Endodermal cell (in vitro differentiated cells): ENCODE measurements at regions not wholly inside any gene's neighbourhood (a gene's known extent, or its start where the extent isn't known, plus 50 kb on each side); places are given as distances from the start of the nearest gene placed in this dataset.

Experiments used
- DNase-seq: peaks from one replicate; pipeline ENCODE4 v3.0.0-alpha.2; 2017
- H3K27ac ChIP-seq: 2 replicates; pipeline ENCODE4 v1.5.1; 2013; ENCODE audit warnings: mild to moderate bottlenecking, low read depth, low read length, moderate library complexity
- H3K27me3 ChIP-seq: 2 replicates; pipeline ENCODE4 v1.6.1; 2013; ENCODE audit warnings: mild to moderate bottlenecking, low read length, moderate library complexity; ENCODE audit not compliant: insufficient read depth, control insufficient read depth, poor library complexity, severe bottlenecking
- H3K36me3 ChIP-seq: 2 replicates; pipeline ENCODE4 v1.7.0; 2013; ENCODE audit warnings: mild to moderate bottlenecking, low read length, moderate library complexity; ENCODE audit not compliant: control insufficient read depth, insufficient read depth
- H3K4me1 ChIP-seq: one replicate; pipeline ENCODE4 v1.7.0; 2013; ENCODE audit warnings: low read length; ENCODE audit not compliant: control insufficient read depth, insufficient read depth
- H3K4me3 ChIP-seq: 2 replicates; pipeline ENCODE4 v1.5.1; 2013; ENCODE audit warnings: mild to moderate bottlenecking, low read length, moderate library complexity
- H3K9ac ChIP-seq: 2 replicates; pipeline ENCODE4 v1.6.1; 2013; ENCODE audit warnings: mild to moderate bottlenecking, low read length, moderate library complexity; ENCODE audit not compliant: poor library complexity, severe bottlenecking; ENCODE audit errors: extremely low read depth
- H3K9me3 ChIP-seq: 2 replicates; pipeline ENCODE4 v1.6.1; 2013; ENCODE audit warnings: mild to moderate bottlenecking, low read length, moderate library complexity; ENCODE audit not compliant: control insufficient read depth
- H3K27ac Mint-ChIP-seq: 2 replicates; pipeline ENCODE4 v1.8.0; 2020; ENCODE audit warnings: mixed read lengths
- H3K27me3 Mint-ChIP-seq: 2 replicates; pipeline ENCODE4 v1.8.0; 2021; ENCODE audit warnings: mild to moderate bottlenecking, mixed read lengths; ENCODE audit not compliant: insufficient read depth
- H3K36me3 Mint-ChIP-seq: 2 replicates; pipeline ENCODE4 v1.8.0; 2020; ENCODE audit warnings: low read depth, mixed read lengths
- H3K4me1 Mint-ChIP-seq: 2 replicates; pipeline ENCODE4 v1.8.0; 2020; ENCODE audit warnings: mixed read lengths
- H3K4me3 Mint-ChIP-seq: 2 replicates; pipeline ENCODE4 v1.8.0; 2020; ENCODE audit warnings: mild to moderate bottlenecking, moderate library complexity, mixed read lengths
- H3K9me3 Mint-ChIP-seq: 2 replicates; pipeline ENCODE4 v1.8.0; 2020; ENCODE audit warnings: mild to moderate bottlenecking, mixed read lengths
- CTCF ChIP-seq: fragments of 200-600 bp; sonication (generic); conservative IDR thresholded peaks from 2 replicates; pipeline ENCODE4 v1.5.0; 2021; ENCODE audit warnings: antibody characterized with exemption, mild to moderate bottlenecking
- WGBS, 2 experiments: methylation state at CpG; one replicate each; pipeline versions ENCODE4 v1.1.5 to v1.1.7; 2013; ENCODE audit warnings: missing lambda C conversion rate in 2 of 2, mixed read lengths in 1 of 2; ENCODE audit not compliant: insufficient coverage in 1 of 2, insufficient read length in 1 of 2; 5-methylcytosine and 5-hydroxymethylcytosine counted together

GRCh38 chrX:19188566-19188965, 66.3 kb upstream of the ADGRG2 start:
- no peaks in the 10 kb centered on the region for H3K9me3 ChIP-seq
- Mint-ChIP-seq H3K9me3 (peaks cover 57% of the 10 kb centered on the region), H3K27me3 (no peaks in the 10 kb centered on the region), H3K4me3 (no peak overlapping the region), H3K27ac (no peak overlapping the region), H3K36me3 (no peaks in the 10 kb centered on the region), H3K4me1 (peaks cover 3% of the 10 kb centered on the region)
- no peak for TF ChIP-seq CTCF
- H3K27me3 ChIP-seq, result no peaks in the 10 kb centered on the region
- H3K9ac ChIP-seq, result no peak overlapping the region
- no peak for DNase-seq
- peaks cover 3% of the 10 kb centered on the region for H3K4me1 ChIP-seq
- no peak overlapping the region for H3K27ac ChIP-seq
- no CpG with 5 or more reads among the region's 3 CpGs for WGBS, 2 experiments
- H3K36me3 ChIP-seq, result no peaks in the 10 kb centered on the region
- no peak overlapping the region for H3K4me3 ChIP-seq

DNA sequence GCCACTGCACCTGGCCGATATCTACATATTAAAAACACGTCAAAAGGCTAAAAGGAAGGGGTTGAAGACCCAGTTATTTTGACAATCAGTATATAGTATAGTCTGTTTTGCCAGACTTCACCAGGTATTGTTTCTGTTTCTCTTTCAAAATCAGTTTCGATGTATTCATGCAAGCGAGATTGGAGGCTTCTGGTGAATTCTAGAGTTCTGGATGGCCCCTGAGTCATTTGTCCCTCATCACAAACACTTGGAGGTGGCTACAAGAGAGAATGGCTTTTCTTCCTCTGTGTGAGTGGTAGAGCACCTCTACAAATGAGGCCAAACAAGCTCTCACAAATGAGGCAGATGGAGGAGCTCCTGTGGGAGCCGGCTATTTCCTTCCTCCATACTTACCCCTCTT, 68.6 kb upstream of the ADGRG2 start:
- Mint-ChIP-seq H3K27me3 (no peaks in the 10 kb centered on the region), H3K4me1 (peaks cover 11% of the 10 kb centered on the region), H3K27ac (no peak overlapping the region), H3K9me3 (peaks cover 53% of the 10 kb centered on the region), H3K4me3 (no peak overlapping the region), H3K36me3 (no peaks in the 10 kb centered on the region)
- Histone ChIP-seq H3K4me3 (no peak overlapping the region), H3K9ac (no peak overlapping the region), H3K36me3 (no peaks in the 10 kb centered on the region), H3K27me3 (no peaks in the 10 kb centered on the region), H3K27ac (no peak overlapping the region), H3K9me3 (no peaks in the 10 kb centered on the region), H3K4me1 (peaks cover 3% of the 10 kb centered on the region)
- DNase-seq, result no peak
- no peak for TF ChIP-seq CTCF
- 91% methylated on average over 3 of the region's 5 CpGs; no CpG with 5 or more reads in 1 of the 2 experiments for WGBS, 2 experiments

DNA sequence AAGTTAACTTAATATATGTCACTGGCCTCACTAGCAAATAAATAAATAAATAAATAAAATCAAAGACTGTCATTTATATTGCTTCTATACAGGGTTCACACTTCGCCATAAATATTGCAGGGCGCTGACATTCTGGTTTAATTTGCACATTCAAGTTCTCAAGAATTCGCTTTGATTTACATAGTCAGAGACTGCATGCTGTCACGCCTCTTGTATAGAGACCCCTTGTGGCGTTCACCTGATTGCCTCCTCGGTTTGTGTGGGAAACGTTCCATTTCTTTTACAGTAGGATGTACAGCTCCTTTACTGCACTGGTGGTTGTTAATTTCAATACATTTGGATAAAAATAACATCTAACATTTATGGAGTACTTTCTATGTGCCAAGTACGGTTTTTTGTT, 71.3 kb upstream of the ADGRG2 start:
- Histone ChIP-seq H3K9ac (no peak overlapping the region), H3K4me1 (no peaks in the 10 kb centered on the region), H3K4me3 (no peak overlapping the region), H3K27me3 (no peaks in the 10 kb centered on the region), H3K9me3 (no peaks in the 10 kb centered on the region), H3K36me3 (no peaks in the 10 kb centered on the region), H3K27ac (no peak overlapping the region)
- no peak overlapping the region for H3K27ac Mint-ChIP-seq
- peaks cover 58% of the 10 kb centered on the region for H3K9me3 Mint-ChIP-seq
- peaks cover 9% of the 10 kb centered on the region for H3K4me1 Mint-ChIP-seq
- H3K4me3 Mint-ChIP-seq, result no peak overlapping the region
- H3K36me3 Mint-ChIP-seq, result no peaks in the 10 kb centered on the region
- WGBS, 2 experiments, result 68 to 71% methylated on average over 3 to 8 of the region's 8 CpGs
- no peaks in the 10 kb centered on the region for H3K27me3 Mint-ChIP-seq
- no peak for DNase-seq
- peak; percentile 36 for TF ChIP-seq CTCF
